Activated CD4-positive, alpha-beta T cell treated with anti-CD3 and anti-CD28 coated beads, Interleukin-2, amount 10 ng/mL, durations not matched to agents 7 days and 5 days (primary cell): ENCODE measurements at regions not wholly inside any gene's neighbourhood (a gene's known extent, or its start where the extent isn't known, plus 50 kb on each side); places are given as distances from the start of the nearest gene placed in this dataset.

Experiments used
- CTCF ChIA-PET: fragments of 350-600 bp; sonication (Branson Sonifier 250); formaldehyde crosslinking; loops from one replicate; lab custom pipeline; 2021; ENCODE audit warnings: antibody characterized with exemption; lab: Charles Lee
- POLR2A ChIA-PET: fragments of 350-600 bp; sonication (Branson Sonifier 250); formaldehyde crosslinking; loops from one replicate; lab custom pipeline; 2021; ENCODE audit warnings: antibody characterized with exemption; lab: Charles Lee
- DNase-seq: peaks from one replicate; pipeline ENCODE4 v3.0.0-alpha.2; 2020
- H3K27ac Mint-ChIP-seq: one replicate; pipeline ENCODE4 v1.8.0; 2021; ENCODE audit warnings: mild to moderate bottlenecking, moderate library complexity, mixed read lengths
- H3K27me3 Mint-ChIP-seq: one replicate; pipeline ENCODE4 v1.8.0; 2021; ENCODE audit warnings: mixed read lengths
- H3K36me3 Mint-ChIP-seq: one replicate; pipeline ENCODE4 v1.8.0; 2021; ENCODE audit warnings: low read depth, mixed read lengths
- H3K4me1 Mint-ChIP-seq: one replicate; pipeline ENCODE4 v1.8.0; 2021; ENCODE audit warnings: mixed read lengths
- H3K4me3 Mint-ChIP-seq: one replicate; pipeline ENCODE4 v1.8.0; 2021; ENCODE audit warnings: mild to moderate bottlenecking, moderate library complexity, mixed read lengths
- H3K9me3 Mint-ChIP-seq: one replicate; pipeline ENCODE4 v1.8.0; 2021; ENCODE audit warnings: mixed read lengths

DNA sequence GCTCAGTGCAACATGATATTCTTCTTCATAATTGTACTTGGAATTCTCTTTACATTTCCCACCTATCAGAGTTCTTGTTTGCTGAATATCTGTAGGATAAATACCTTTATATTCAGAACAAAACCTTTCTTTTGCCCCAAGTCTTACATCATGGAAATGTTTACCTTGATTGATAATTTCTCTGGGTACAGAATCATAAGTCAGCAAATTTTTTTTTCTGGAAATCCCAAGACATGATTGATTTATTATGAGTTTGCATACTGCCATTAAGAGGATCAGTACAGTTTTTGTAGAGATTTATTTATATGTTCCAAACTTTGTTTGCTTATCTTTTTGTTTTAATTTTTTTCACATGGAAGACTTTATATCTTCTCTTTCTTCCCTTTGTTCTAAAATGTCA lies 699.8 kb upstream of the KIF2B start:
- ChIA-PET CTCF (no interaction called here), POLR2A (no interaction called here)
- no peak for DNase-seq
- Mint-ChIP-seq H3K9me3 (peaks cover 2% of the 10 kb centered on the region), H3K4me3 (no peak overlapping the region), H3K4me1 (no peaks in the 10 kb centered on the region), H3K27me3 (no peaks in the 10 kb centered on the region), H3K27ac (no peak overlapping the region), H3K36me3 (no peaks in the 10 kb centered on the region)

DNA sequence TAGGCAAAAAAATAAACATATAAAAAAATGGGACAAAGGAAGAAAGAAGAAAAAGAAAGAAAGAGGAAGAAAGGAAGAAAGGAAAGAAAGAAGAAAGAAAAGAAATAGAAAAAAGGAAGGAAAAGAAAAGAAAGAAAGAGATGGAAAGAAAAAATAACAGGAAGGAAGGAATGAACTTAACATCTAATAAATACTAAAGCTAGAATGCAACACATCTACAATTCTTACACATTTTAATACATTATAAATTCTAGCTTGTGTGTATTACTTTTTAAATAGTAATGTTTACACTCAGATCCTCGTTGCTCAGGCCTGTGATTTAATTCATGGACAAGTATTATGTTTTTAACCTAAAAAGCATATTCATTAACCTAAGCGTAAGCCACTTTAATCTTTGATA lies 703.0 kb upstream of the KIF2B start:
- Mint-ChIP-seq H3K36me3 (no peaks in the 10 kb centered on the region), H3K27ac (no peak overlapping the region), H3K9me3 (peaks cover 10% of the 10 kb centered on the region), H3K4me3 (no peak overlapping the region), H3K4me1 (no peaks in the 10 kb centered on the region), H3K27me3 (no peaks in the 10 kb centered on the region)
- CTCF ChIA-PET: no interaction called here
- DNase-seq: no peak
- POLR2A ChIA-PET: no interaction called here

- Mint-ChIP-seq H3K9me3 (peaks cover 10% of the 10 kb centered on the region), H3K4me1 (no peaks in the 10 kb centered on the region), H3K27me3 (no peaks in the 10 kb centered on the region), H3K27ac (no peak overlapping the region), H3K4me3 (no peak overlapping the region), H3K36me3 (no peaks in the 10 kb centered on the region)
- POLR2A ChIA-PET: no interaction called here
- no peak for DNase-seq
- CTCF ChIA-PET: no interaction called here
These were observed 703.8 kb upstream of the KIF2B start for GRCh38 chr17:53118948-53119347.

DNA sequence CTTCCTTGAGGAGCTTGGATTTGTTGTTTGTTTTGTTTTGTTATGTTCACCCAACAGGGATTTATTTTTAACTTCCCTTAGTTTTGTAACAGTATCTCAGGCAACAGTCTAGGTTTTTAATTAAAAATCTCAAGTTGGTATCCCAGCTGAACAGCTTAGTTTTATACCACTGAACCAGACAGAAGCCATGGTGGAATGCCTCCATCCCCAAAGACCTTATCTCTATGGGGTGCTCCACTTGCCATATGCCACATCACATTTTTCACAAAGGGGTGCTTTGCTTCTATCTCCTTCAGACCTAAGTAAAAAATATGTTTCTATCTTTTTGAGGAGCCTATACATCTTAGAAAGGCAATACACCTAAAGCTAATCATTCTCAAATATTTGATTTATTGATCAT lies 715.8 kb upstream of the KIF2B start:
- H3K36me3 Mint-ChIP-seq: no peaks in the 10 kb centered on the region
- ChIA-PET CTCF (interaction anchor here (0.6 kb wide), 1 partner anchor 371 kb away, joined by 3 read pairs; no protein-coding TSS in a partner anchor), POLR2A (no interaction called here)
- H3K27ac Mint-ChIP-seq: no peak overlapping the region
- H3K4me3 Mint-ChIP-seq: no peak overlapping the region
- no peaks in the 10 kb centered on the region for H3K4me1 Mint-ChIP-seq
- H3K9me3 Mint-ChIP-seq: peaks cover 4% of the 10 kb centered on the region
- H3K27me3 Mint-ChIP-seq: no peaks in the 10 kb centered on the region
- DNase-seq: no peak

GRCh38 chr17:53101706-53102105 lies 721.0 kb upstream of the KIF2B start:
- Mint-ChIP-seq H3K4me3 (no peak overlapping the region), H3K27me3 (no peaks in the 10 kb centered on the region), H3K27ac (no peak overlapping the region), H3K9me3 (peaks cover 8% of the 10 kb centered on the region), H3K4me1 (no peaks in the 10 kb centered on the region), H3K36me3 (no peaks in the 10 kb centered on the region)
- POLR2A ChIA-PET: interaction anchor here (0.6 kb wide), 1 partner anchor 58 kb away, joined by 3 read pairs; no protein-coding TSS in a partner anchor
- DNase-seq: no peak
- CTCF ChIA-PET: no interaction called here

- Mint-ChIP-seq H3K27me3 (no peaks in the 10 kb centered on the region), H3K9me3 (peaks cover 10% of the 10 kb centered on the region), H3K4me3 (no peak overlapping the region), H3K27ac (no peak overlapping the region), H3K4me1 (no peaks in the 10 kb centered on the region), H3K36me3 (no peaks in the 10 kb centered on the region)
- ChIA-PET CTCF (no interaction called here), POLR2A (no interaction called here)
- DNase-seq: no peak
These were observed 722.6 kb upstream of the KIF2B start for GRCh38 chr17:53100126-53100525.

DNA sequence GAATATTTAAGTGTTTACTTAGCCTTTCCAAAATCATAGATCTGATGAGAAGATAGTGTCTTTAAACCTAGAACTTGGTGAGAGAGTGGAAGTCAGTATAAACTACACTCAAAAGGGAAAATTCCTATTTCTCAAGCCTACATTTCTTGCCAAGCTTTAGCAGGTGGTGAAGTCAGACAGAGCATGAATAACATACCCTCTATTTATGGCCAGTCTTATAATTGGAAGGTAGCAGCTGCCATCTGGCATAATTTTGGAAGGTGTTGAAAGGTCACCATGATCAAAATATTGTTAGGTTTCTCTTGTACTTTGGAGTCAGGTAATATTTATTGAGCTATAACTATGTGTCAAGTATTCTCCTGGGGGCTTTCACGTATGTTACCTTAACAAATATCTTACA lies 729.3 kb upstream of the KIF2B start:
- POLR2A ChIA-PET: no interaction called here
- H3K27ac Mint-ChIP-seq: no peak overlapping the region

DNA sequence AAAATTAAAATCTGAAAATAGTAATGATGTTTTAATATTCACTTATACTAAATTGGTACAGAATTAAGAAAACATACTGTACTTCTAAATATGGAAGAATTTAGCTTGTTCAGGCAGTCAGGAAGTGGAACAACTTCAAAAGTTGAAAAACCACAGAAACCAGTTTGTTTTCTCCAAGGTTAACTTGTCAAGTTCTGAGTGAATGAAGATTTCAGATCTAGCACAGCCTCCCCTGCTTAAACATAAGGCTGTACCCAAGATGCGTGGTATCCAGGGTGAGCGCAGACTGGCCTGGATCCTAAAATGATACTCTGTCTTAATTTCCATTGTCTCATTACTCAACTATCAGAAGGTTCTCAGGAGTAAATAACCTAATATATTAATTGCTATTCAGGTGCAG lies 730.7 kb upstream of the KIF2B start:
- no peak for DNase-seq
- H3K4me3 Mint-ChIP-seq: no peak overlapping the region
- H3K27ac Mint-ChIP-seq: no peak overlapping the region
- no peaks in the 10 kb centered on the region for H3K27me3 Mint-ChIP-seq
- peaks cover 13% of the 10 kb centered on the region for H3K9me3 Mint-ChIP-seq
- H3K4me1 Mint-ChIP-seq: no peaks in the 10 kb centered on the region
- H3K36me3 Mint-ChIP-seq: no peaks in the 10 kb centered on the region
- POLR2A ChIA-PET: no interaction called here
- CTCF ChIA-PET: no interaction called here

More for the DNA sequence above, 729.3 kb upstream of the KIF2B start:
- DNase-seq: no peak
- Mint-ChIP-seq H3K9me3 (peaks cover 15% of the 10 kb centered on the region), H3K36me3 (no peaks in the 10 kb centered on the region), H3K27me3 (no peaks in the 10 kb centered on the region), H3K4me3 (no peak overlapping the region), H3K4me1 (no peaks in the 10 kb centered on the region)
- CTCF ChIA-PET: no interaction called here

DNA sequence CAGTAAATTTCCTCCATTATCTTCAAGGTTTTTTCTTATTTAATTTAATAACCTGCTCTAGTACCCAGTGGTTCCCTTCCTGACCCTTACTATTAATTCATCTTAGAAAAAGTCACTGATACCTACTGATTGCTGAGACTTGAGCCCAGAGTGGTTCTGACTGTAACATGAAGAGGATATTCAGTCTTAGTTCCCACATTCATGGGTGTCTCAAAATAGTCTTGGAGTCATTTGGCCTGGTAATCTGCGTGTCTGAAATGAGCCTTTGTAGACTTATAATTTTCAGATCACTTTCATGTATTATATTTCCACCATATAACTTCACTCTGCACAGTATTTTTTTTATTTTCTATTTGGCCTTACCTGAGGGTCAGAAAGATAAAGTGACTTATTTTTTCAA lies 732.0 kb upstream of the KIF2B start:
- Mint-ChIP-seq H3K9me3 (peaks cover 15% of the 10 kb centered on the region), H3K4me1 (no peaks in the 10 kb centered on the region), H3K27me3 (no peaks in the 10 kb centered on the region), H3K27ac (no peak overlapping the region), H3K4me3 (no peak overlapping the region), H3K36me3 (no peaks in the 10 kb centered on the region)
- ChIA-PET POLR2A (no interaction called here), CTCF (no interaction called here)
- no peak for DNase-seq

GRCh38 chr17:53088481-53088880 lies 734.2 kb upstream of the KIF2B start:
- H3K9me3 Mint-ChIP-seq: peaks cover 15% of the 10 kb centered on the region
- H3K4me1 Mint-ChIP-seq: no peaks in the 10 kb centered on the region
- H3K36me3 Mint-ChIP-seq: no peaks in the 10 kb centered on the region
- no peak overlapping the region for H3K27ac Mint-ChIP-seq
- no peak for DNase-seq
- H3K4me3 Mint-ChIP-seq: no peak overlapping the region
- CTCF ChIA-PET: no interaction called here
- H3K27me3 Mint-ChIP-seq: no peaks in the 10 kb centered on the region
- POLR2A ChIA-PET: no interaction called here

GRCh38 chr17:53061446-53061845 lies 761.3 kb upstream of the KIF2B start:
- Mint-ChIP-seq H3K4me3 (no peak overlapping the region), H3K27me3 (no peaks in the 10 kb centered on the region), H3K36me3 (no peaks in the 10 kb centered on the region), H3K27ac (no peak overlapping the region), H3K4me1 (no peaks in the 10 kb centered on the region), H3K9me3 (peaks cover 22% of the 10 kb centered on the region)
- POLR2A ChIA-PET: no interaction called here
- CTCF ChIA-PET: interaction anchor here (0.6 kb wide), 1 partner anchor 131 kb away, joined by 4 read pairs; no protein-coding TSS in a partner anchor
- DNase-seq: no peak

DNA sequence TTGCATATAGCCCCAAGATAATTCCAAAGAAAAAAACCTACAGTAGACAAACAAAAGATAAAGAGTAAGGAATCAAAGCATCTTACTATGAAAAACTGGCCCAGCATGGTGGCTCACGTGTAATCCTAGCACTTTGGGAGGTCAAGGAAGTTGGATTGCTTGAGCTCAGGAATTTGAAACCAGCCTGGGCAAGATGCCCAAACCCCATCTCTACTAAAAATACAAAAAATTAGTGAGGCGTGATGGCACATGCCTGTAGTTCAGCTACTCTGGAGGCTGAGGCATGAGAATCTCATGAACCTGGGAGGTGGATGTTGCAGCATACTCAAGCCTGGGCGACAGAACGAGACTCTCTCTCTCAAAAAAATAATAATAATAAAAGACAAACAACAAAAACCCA lies 764.7 kb upstream of the KIF2B start:
- H3K9me3 Mint-ChIP-seq: peaks cover 19% of the 10 kb centered on the region
- no peaks in the 10 kb centered on the region for H3K27me3 Mint-ChIP-seq
- no peaks in the 10 kb centered on the region for H3K36me3 Mint-ChIP-seq
- no peak overlapping the region for H3K27ac Mint-ChIP-seq
- POLR2A ChIA-PET: no interaction called here
- H3K4me1 Mint-ChIP-seq: no peaks in the 10 kb centered on the region
- CTCF ChIA-PET: interaction anchor here (0.6 kb wide), 1 partner anchor 123 kb away, joined by 3 read pairs; no protein-coding TSS in a partner anchor
- DNase-seq: no peak
- no peak overlapping the region for H3K4me3 Mint-ChIP-seq

- POLR2A ChIA-PET: no interaction called here
- no peak overlapping the region for H3K4me3 Mint-ChIP-seq
- no peak overlapping the region for H3K27ac Mint-ChIP-seq
- H3K9me3 Mint-ChIP-seq: peaks cover 10% of the 10 kb centered on the region
- no peaks in the 10 kb centered on the region for H3K4me1 Mint-ChIP-seq
- CTCF ChIA-PET: no interaction called here
- no peaks in the 10 kb centered on the region for H3K27me3 Mint-ChIP-seq
- DNase-seq: no peak
- H3K36me3 Mint-ChIP-seq: no peaks in the 10 kb centered on the region
These were observed 775.9 kb upstream of the KIF2B start for GRCh38 chr17:53046781-53047180.

GRCh38 chr17:53039981-53040380 lies 782.7 kb upstream of the KIF2B start:
- POLR2A ChIA-PET: no interaction called here
- Mint-ChIP-seq H3K36me3 (no peaks in the 10 kb centered on the region), H3K9me3 (peaks cover 3% of the 10 kb centered on the region), H3K4me1 (no peaks in the 10 kb centered on the region), H3K27me3 (no peaks in the 10 kb centered on the region), H3K27ac (no peak overlapping the region), H3K4me3 (no peak overlapping the region)
- CTCF ChIA-PET: no interaction called here
- no peak for DNase-seq
